SH-SY5Y (cell line): ENCODE measurements at regions not wholly inside any gene's neighbourhood (a gene's known extent, or its start where the extent isn't known, plus 50 kb on each side); places are given as distances from the start of the nearest gene placed in this dataset.

Source experiments
- GATA2 ChIP-seq: IDR thresholded peaks from 2 replicates; pipeline ENCODE4 v1.6.1; 2011; ENCODE audit warnings: mild to moderate bottlenecking, low read depth, low read length
- GATA3 ChIP-seq: IDR thresholded peaks from 2 replicates; pipeline ENCODE4 v1.6.1; 2011; ENCODE audit warnings: low read depth, mild to moderate bottlenecking, low read length, moderate library complexity

- TF ChIP-seq GATA2 = no peak
- TF ChIP-seq GATA3 = no peak
These were observed 412.2 kb upstream of the EEF2KMT start for GRCh38 chr16:5509794-5510193.

- TF ChIP-seq GATA3 (no peak), GATA2 (no peak)
These were observed 411.7 kb upstream of the EEF2KMT start for GRCh38 chr16:5509336-5509735.

- TF ChIP-seq GATA3 = no peak
- TF ChIP-seq GATA2 = no peak
These were observed 410.8 kb upstream of the EEF2KMT start for GRCh38 chr16:5508371-5508770.

- no peak for TF ChIP-seq GATA2
- TF ChIP-seq GATA3 = no peak
These were observed 408.4 kb upstream of the EEF2KMT start for GRCh38 chr16:5506021-5506420.

GRCh38 chr16:5505091-5505887, 407.7 kb upstream of the EEF2KMT start:
- TF ChIP-seq GATA3 (no peak), GATA2 (peak; percentile 59; the same call in 1 of the 2 replicates)

GRCh38 chr16:5504064-5504781, 406.6 kb upstream of the EEF2KMT start:
- TF ChIP-seq GATA3 = no peak
- no peak; the same call in none of the 2 replicates for TF ChIP-seq GATA2

GRCh38 chr16:5502944-5503343, 405.3 kb upstream of the EEF2KMT start:
- TF ChIP-seq GATA2 = no peak
- TF ChIP-seq GATA3 = 0 out of 2 replicates have a peak, but pooled peaks have one; percentile 9

GRCh38 chr16:5502467-5502869, 404.9 kb upstream of the EEF2KMT start:
- peak; percentile 99 for TF ChIP-seq GATA3
- peak; percentile 100 for TF ChIP-seq GATA2

GRCh38 chr16:5500526-5500925, 402.9 kb upstream of the EEF2KMT start:
- TF ChIP-seq GATA3 = no peak
- no peak for TF ChIP-seq GATA2

- TF ChIP-seq GATA3 = no peak
- peak; percentile 69; the same call in 1 of the 2 replicates for TF ChIP-seq GATA2
These were observed 401.0 kb upstream of the EEF2KMT start for GRCh38 chr16:5498562-5498961.

GRCh38 chr16:5496013-5496412, 398.4 kb upstream of the EEF2KMT start:
- TF ChIP-seq GATA2 = no peak
- no peak for TF ChIP-seq GATA3

- TF ChIP-seq GATA3 (no peak), GATA2 (no peak)
These were observed 392.9 kb upstream of the EEF2KMT start for GRCh38 chr16:5490499-5490898.

GRCh38 chr16:5488581-5488980, 391.0 kb upstream of the EEF2KMT start:
- TF ChIP-seq GATA2 = no peak
- no peak for TF ChIP-seq GATA3

- TF ChIP-seq GATA3 (no peak), GATA2 (no peak)
These were observed 390.1 kb upstream of the EEF2KMT start for GRCh38 chr16:5487728-5488127.

- TF ChIP-seq GATA3 = no peak
- TF ChIP-seq GATA2 = no peak
These were observed 384.7 kb upstream of the EEF2KMT start for GRCh38 chr16:5482256-5482655.
